ES-I3 (cell line): ENCODE measurements at regions not wholly inside any gene's neighbourhood (a gene's known extent, or its start where the extent isn't known, plus 50 kb on each side); places are given as distances from the start of the nearest gene placed in this dataset.
"Not testable (repeated sequence)": the region's sequence is repeated elsewhere in the genome, so short reads cannot be mapped to it uniquely, and the experiment has no call there.

Source experiments
- H3K36me3 ChIP-seq: 2 replicates; pipeline ENCODE4 v1.6.1; 2013; ENCODE audit warnings: mild to moderate bottlenecking, low read length, control low read depth, moderate library complexity; ENCODE audit not compliant: insufficient read depth
- H3K4me1 ChIP-seq: 2 replicates; pipeline ENCODE4 v1.6.1; 2013; ENCODE audit warnings: mild to moderate bottlenecking, control low read depth, low read length; ENCODE audit not compliant: insufficient read depth
- H3K9ac ChIP-seq: 2 replicates; pipeline ENCODE4 v1.6.1; 2013; ENCODE audit warnings: low read depth, mild to moderate bottlenecking, low read length, moderate library complexity
- H3K9me3 ChIP-seq: 2 replicates; pipeline ENCODE4 v1.6.1; 2013; ENCODE audit warnings: mild to moderate bottlenecking, low read length, moderate library complexity; ENCODE audit not compliant: control insufficient read depth, insufficient read depth

GRCh38 chr4:84341559-84341958 is 157.5 kb downstream of the NKX6-1 start:
- Histone ChIP-seq H3K36me3 (no peaks in the 10 kb centered on the region), H3K9me3 (peaks cover 17% of the 10 kb centered on the region), H3K9ac (no peak overlapping the region), H3K4me1 (no peaks in the 10 kb centered on the region)

GRCh38 chr4:84338367-84338766 is 160.7 kb downstream of the NKX6-1 start:
- H3K9ac ChIP-seq, result no peak overlapping the region
- no peaks in the 10 kb centered on the region for H3K4me1 ChIP-seq
- no peaks in the 10 kb centered on the region for H3K36me3 ChIP-seq
- peaks cover 17% of the 10 kb centered on the region; the same call in 1 of the 2 replicates for H3K9me3 ChIP-seq

DNA sequence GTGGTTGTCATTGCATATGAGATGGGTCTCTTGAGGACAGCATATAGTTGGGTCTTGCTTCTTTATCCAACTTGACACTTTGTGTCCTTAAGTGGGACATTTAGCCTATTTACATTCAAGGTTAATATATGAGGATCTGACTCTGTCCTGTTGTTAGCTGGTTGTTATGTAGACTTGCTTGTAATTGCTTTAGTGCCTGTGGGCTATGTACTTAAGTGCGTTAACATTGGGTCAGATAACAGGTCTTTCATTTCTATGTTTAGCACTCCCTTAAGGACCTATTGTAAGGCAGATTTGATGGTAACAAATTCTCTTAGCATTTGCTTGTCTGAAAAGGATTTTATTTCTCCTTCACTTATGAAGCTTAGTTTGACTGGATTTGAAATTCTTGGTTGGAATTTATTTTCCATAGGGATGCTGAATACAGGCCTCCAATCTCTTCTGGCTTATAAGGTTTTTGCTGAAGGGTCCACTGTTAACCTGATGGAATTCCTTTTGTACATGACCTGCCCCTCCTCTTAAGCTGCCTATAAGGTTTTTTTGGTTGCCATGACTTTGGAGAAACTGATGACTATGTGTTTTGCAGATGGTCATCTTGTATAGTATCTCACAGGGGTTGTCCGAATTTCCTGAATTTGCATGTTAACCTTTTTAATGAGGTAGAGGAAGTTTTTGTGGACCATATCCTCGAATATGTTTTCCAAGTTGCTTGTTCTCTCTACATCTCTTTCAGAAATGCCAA is 162.0 kb downstream of the NKX6-1 start:
- Histone ChIP-seq H3K4me1 (no peaks in the 10 kb centered on the region), H3K9me3 (peaks cover 17% of the 10 kb centered on the region; the same call in 1 of the 2 replicates), H3K36me3 (no peaks in the 10 kb centered on the region), H3K9ac (no peak overlapping the region)

DNA sequence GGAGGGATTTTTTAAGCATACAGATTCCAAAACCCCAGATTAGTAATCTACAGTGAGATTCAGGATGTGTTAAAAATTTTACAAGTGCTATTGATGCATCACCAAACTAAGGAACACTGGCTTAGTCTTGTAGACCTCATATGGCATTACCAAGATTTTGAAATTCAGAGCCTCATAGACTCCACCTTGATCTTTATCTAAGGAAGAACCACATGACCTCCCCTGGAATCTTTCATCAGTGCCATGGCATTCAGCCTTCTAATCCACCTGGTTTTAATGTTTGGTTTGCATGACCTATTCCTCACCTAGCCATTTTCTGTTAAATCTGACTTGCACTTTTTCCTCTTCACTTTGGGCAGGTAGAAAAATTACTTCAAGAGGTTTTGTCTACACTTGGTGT is 171.6 kb downstream of the NKX6-1 start:
- H3K9me3 ChIP-seq, result no peaks in the 10 kb centered on the region
- peaks cover 18% of the 10 kb centered on the region for H3K4me1 ChIP-seq
- H3K9ac ChIP-seq, result no peak overlapping the region
- H3K36me3 ChIP-seq, result no peaks in the 10 kb centered on the region

DNA sequence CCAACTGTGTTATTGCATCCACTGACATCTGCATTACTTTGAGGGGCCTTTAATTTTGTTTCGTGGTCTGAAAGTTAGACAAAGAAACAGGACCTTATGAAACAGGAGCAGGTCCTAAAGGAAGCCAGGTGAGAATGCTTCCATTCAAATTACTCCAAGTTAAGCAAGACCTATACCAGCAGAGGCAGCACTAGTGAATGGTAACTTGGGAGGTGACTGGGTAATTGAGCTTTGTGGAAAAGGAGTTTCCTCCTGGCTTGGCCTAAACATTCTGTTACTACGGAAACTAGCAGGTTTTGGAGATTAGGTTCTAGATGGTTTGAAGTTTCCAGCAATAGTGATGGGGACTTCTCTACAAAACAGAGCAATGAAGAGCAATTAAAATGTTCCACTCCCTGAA is 173.5 kb downstream of the NKX6-1 start:
- no peak overlapping the region for H3K9ac ChIP-seq
- peaks cover 18% of the 10 kb centered on the region for H3K4me1 ChIP-seq
- H3K9me3 ChIP-seq, result no peaks in the 10 kb centered on the region
- no peaks in the 10 kb centered on the region for H3K36me3 ChIP-seq

- Histone ChIP-seq H3K4me1 (peaks cover 18% of the 10 kb centered on the region), H3K9me3 (no peaks in the 10 kb centered on the region), H3K9ac (no peak overlapping the region), H3K36me3 (no peaks in the 10 kb centered on the region)
Measured at GRCh38 chr4:84324303-84325245, 174.5 kb downstream of the NKX6-1 start.

- H3K9ac ChIP-seq, result no peak overlapping the region
- H3K9me3 ChIP-seq, result no peaks in the 10 kb centered on the region
- H3K4me1 ChIP-seq, result peaks cover 2% of the 10 kb centered on the region; the same call in 1 of the 2 replicates
- no peaks in the 10 kb centered on the region for H3K36me3 ChIP-seq
Measured at GRCh38 chr4:84319124-84319523, 180.0 kb downstream of the NKX6-1 start.

DNA sequence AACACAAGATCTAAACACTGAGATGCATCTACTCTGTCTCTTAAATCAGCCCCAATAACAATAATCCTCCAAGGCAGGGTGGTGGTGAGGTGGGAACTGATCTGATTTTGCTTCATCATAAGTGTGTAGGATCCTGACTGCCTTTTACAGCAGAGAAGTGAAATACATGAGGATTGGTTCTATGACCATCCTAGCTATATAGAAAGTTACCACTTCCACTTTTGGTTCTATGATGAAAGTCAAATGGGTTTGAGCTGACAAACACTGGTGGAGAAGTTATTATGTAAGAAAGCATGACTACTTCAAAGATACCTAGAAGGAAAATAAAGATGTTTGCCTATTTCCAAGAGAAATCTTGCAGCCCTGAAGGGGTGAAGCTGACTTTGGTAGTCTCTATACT is 181.6 kb downstream of the NKX6-1 start:
- H3K9me3 ChIP-seq, result no peaks in the 10 kb centered on the region
- H3K4me1 ChIP-seq, result no peaks in the 10 kb centered on the region
- H3K9ac ChIP-seq, result no peak overlapping the region
- H3K36me3 ChIP-seq, result no peaks in the 10 kb centered on the region

DNA sequence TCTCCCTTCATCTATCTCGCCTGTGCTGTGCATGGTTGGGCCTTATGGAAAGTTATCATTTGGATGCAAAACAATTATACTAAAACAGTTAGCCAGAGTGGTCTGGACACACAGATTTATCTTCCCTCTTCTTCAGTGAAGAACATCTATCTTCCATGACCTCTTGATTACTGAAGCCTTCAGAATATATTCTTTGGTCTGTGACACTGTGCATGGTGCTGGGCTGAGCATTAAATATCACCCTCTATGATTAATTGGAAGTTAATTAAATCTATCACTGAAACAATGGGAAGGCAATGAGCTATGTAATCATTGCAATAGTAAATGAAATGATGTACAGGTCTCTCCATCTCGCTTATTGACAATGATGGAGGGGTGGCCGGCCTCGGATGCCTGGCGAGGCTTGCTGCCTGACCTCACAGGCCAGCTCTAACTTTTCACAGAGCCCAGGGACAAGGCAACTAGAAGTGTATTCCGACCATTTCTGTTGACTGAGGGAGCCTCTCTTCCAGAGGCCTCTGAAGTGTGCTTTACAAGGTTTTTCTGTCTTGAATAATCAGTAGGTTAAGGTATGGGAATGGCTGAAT is 186.6 kb downstream of the NKX6-1 start:
- Histone ChIP-seq H3K36me3 (no peaks in the 10 kb centered on the region), H3K9me3 (no peaks in the 10 kb centered on the region), H3K4me1 (no peaks in the 10 kb centered on the region), H3K9ac (no peak overlapping the region)

GRCh38 chr4:84309191-84309590 is 189.9 kb downstream of the NKX6-1 start:
- Histone ChIP-seq H3K36me3 (no peaks in the 10 kb centered on the region), H3K9ac (no peak overlapping the region), H3K4me1 (no peaks in the 10 kb centered on the region), H3K9me3 (no peaks in the 10 kb centered on the region)

DNA sequence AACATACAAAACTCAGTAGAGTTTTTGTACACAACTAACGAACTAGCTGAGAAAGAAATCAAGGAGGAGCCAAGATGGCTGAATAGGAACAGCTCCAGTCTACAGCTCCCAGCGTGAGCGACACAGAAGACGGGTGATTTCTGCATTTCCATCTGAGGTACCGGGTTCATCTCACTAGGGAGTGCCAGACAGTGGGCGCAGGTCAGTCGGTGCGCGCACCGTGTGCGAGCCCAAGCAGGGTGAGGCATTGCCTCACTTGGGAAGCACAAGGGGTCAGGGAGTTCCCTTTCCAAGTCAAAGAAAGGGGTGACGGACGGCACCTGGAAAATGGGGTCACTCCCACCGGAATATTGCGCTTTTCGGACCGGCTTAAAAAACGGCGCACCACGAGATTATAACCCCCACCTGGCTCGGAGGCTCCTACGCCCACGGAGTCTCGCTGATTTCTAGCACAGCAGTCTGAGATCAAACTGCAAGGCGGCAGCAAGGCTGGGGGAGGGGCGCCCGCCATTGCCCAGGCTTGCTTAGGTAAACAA is 200.3 kb downstream of the NKX6-1 start:
- H3K9ac ChIP-seq, result peak overlapping the region; percentile 42
- H3K36me3 ChIP-seq, H3K9me3 ChIP-seq, H3K4me1 ChIP-seq: not testable (repeated sequence)

GRCh38 chr4:84298023-84298718 is 200.9 kb downstream of the NKX6-1 start:
- H3K9me3 ChIP-seq, result no peaks in the 10 kb centered on the region
- H3K9ac ChIP-seq, result peak overlapping the region; percentile 42
- H3K4me1 ChIP-seq, result no peaks in the 10 kb centered on the region; the same call in 1 of the 2 replicates
- no peaks in the 10 kb centered on the region for H3K36me3 ChIP-seq

- no peaks in the 10 kb centered on the region for H3K4me1 ChIP-seq
- no peaks in the 10 kb centered on the region for H3K36me3 ChIP-seq
- H3K9me3 ChIP-seq, result no peaks in the 10 kb centered on the region; the same call in 1 of the 2 replicates
- no peak overlapping the region for H3K9ac ChIP-seq
Measured at GRCh38 chr4:84291969-84292368, 207.1 kb downstream of the NKX6-1 start.

- Histone ChIP-seq H3K36me3 (no peaks in the 10 kb centered on the region), H3K9me3 (no peaks in the 10 kb centered on the region; the same call in 1 of the 2 replicates), H3K9ac (no peak overlapping the region), H3K4me1 (peaks cover 8% of the 10 kb centered on the region; the same call in 1 of the 2 replicates)
Measured at GRCh38 chr4:84286048-84286447, 213.0 kb downstream of the NKX6-1 start.
